ENCODE measurements at regions not wholly inside any gene's neighbourhood (a gene's known extent, or its start where the extent isn't known, plus 50 kb on each side); places are given as distances from the start of the nearest gene placed in this dataset.
"Not testable (repeated sequence)": the region's sequence is repeated elsewhere in the genome, so short reads cannot be mapped to it uniquely, and the experiment has no call there.

- not testable (repeated sequence) for DNase-seq
These were observed 586.0 kb upstream of the PABPC5 start for GRCh38 chrX:90848595-90848994.

GRCh38 chrX:90883479-90883878 is 551.2 kb upstream of the PABPC5 start:
- no peak for DNase-seq

DNA sequence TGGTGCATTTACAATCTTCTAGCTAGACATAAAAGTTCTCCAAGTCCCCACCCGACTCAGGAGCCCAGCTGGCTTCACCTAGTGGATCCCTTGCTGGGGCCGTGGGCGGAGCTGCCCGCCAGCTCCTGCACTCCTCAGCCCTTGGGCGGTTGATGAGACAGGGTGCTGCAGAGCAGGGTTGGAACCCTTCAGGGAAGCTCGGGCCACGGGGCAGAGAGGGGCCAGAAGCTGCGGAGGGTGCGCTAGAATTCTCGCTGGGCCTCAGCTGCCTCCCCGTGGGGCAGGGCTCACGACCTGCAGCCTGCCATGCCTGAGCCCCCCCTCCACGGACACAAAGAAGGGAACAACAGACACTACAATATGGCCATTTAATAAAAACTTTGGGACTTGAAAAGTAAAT is 519.8 kb upstream of the PABPC5 start:
- DNase-seq, result not testable (repeated sequence)

GRCh38 chrX:90946870-90947269 is 487.8 kb upstream of the PABPC5 start:
- DNase-seq, result not testable (repeated sequence)

- DNase-seq, result not testable (repeated sequence)
These were observed 439.4 kb upstream of the PABPC5 start for GRCh38 chrX:90995191-90995590.

DNA sequence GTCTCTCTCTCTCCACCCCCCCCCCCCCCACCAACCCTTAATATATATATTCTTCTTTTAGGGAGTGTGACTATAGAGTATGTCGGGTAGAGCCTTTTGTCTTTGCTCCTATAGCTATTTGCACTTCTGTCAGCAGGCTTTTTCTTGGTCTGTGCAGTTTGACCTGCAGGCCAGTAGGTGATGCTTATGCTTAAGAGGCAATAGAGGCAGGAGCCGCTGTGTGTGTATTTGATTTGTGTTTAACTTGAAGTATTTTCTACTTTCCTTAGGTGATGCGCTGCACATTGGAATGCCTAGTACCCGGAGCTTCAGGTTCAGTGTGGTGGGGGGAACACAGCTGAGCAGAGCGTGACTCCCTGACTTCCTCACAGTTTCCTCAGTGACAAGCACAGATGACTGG is 416.5 kb upstream of the PABPC5 start:
- not testable (repeated sequence) for DNase-seq

- no peak for DNase-seq
These were observed 394.9 kb upstream of the PABPC5 start for GRCh38 chrX:91039777-91040176.

DNA sequence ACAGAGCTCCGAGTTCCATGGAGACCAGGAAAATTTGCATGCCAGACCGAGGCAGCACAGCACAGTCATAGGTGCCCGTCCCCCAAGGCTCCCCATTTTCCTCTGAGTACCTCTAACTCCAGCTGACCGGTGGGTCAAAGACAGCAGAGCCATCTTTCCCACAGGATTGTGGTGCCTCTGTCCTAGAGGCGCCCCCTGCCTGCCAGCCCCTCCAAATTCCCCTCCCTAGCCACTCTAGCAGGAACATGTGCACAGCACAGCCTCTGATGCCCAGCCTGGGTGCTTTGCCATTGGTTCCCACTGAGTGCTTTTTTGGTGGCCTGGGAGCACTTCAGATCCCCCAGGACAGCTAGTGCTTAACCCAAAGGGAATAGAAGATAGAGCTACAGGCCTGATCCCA is 368.5 kb upstream of the PABPC5 start:
- DNase-seq, result no peak

- no peak for DNase-seq
These were observed 355.1 kb upstream of the PABPC5 start for GRCh38 chrX:91079342-91080114.

DNA sequence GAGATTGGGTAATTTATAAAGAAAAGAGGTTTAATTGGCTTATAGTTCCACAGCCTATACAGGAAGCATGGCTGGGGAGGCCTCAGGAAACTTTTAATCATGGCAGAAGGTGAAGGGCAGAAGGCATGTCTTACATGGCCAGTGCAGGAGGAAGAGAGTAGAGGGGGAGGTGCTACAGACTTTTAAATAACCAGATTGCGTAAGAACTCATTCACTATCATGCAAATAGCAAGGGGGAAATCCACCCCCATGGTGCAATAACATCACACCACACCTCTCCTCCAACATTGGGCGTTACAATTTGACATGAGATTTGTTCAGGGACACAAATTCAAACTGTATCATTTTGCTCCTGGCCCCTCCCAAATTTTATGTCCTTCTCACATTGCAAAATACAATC is 353.8 kb upstream of the PABPC5 start:
- peak; percentile 8 for DNase-seq

DNA sequence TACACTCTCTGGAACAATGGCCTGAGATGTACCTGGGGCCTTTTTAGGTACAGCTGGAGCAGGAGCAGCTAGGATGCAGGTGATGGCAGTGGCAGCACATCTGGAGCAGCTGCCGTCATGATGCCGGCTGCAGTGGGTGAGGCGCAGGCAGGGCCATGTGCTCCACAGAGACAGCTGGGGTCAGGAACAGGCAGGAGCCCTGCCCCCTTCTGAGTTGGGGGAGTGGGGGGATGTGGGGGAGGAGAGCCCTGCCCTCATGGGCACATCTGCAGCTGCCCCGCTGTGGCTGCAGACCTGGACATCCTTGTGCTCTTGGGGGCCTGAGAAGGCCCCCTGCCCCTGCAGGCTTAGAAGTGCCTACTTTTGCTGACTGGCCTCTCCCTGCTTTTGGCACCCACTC is 352.8 kb upstream of the PABPC5 start:
- DNase-seq, result no peak

GRCh38 chrX:91108761-91109160 is 325.9 kb upstream of the PABPC5 start:
- DNase-seq, result peak; percentile 35

DNA sequence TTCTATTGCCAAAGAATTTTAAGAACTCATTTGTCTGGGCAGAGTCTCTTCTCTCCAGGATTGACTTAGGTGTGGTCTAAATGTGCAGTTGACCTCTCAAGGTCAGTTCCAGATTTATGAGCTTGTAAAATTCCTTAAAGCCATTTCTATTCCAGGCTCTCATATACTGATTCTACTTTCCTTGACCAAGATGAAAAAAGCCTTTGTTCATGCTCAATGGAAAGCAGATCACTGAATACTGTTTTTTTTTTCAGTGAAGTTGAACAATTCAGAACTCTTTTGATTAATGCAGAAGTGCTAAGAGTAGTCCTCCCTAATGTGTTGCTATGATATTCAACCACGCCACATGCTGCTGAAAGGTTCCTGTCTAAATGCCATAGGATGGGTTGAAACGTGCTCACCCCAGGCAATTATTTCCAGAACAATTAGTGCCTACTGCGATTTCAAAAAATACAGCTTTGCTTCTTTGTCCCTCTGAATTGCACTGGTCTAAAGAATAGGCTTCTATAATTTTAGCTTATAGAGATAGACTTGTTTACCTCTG is 312.4 kb upstream of the PABPC5 start:
- DNase-seq, result no peak

DNA sequence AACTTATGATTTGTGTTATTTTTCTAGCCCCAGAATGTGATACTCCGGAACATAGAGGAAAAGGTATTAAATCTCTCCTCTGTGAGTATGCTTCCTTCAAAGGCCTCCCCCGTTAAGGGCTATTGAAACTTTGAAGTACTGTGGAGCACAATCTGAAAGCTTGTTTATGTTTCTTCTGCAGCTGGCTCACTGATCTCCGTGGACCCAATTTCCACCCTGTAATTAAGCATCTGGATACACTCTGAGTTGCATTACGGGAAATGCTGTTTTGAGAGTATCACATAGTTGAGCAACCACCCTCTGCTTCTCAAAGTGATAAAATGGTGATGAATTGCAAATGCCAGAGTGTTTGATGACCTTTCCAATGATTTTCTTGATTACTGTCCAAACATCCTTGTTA is 296.8 kb upstream of the PABPC5 start:
- no peak for DNase-seq
